DND-41 (cell line): ENCODE measurements at regions not wholly inside any gene's neighbourhood (a gene's known extent, or its start where the extent isn't known, plus 50 kb on each side); places are given as distances from the start of the nearest gene placed in this dataset.

Experiments
- ATAC-seq: fragments of 200-7000 bp; cut with Tn5 transposase; 3 replicates; pipeline ENCODE4 v1.9.1; 2021; ENCODE audit warnings: low read depth; ENCODE audit not compliant: insufficient read depth
- DNase-seq: peaks from one replicate; pipeline ENCODE4 v3.0.0-alpha.2; 2020
- H2AFZ ChIP-seq: 2 replicates; pipeline ENCODE4 v1.6.0; 2012; ENCODE audit warnings: low read depth, low read length
- H3K27ac ChIP-seq: 2 replicates; pipeline ENCODE4 v1.5.1; 2012; ENCODE audit warnings: low read length, inconsistent platforms
- H3K27me3 ChIP-seq: fragments of 200-600 bp; sonication (generic); 2 replicates; pipeline ENCODE4 v1.6.0; 2012; ENCODE audit warnings: low read length, mild to moderate bottlenecking, inconsistent platforms; ENCODE audit not compliant: insufficient read depth, poor library complexity
- H3K36me3 ChIP-seq: 2 replicates; pipeline ENCODE4 v1.5.1; 2012; ENCODE audit warnings: low read length, inconsistent platforms; ENCODE audit not compliant: insufficient read depth
- H3K4me1 ChIP-seq: 2 replicates; pipeline ENCODE4 v1.5.1; 2012; ENCODE audit warnings: mild to moderate bottlenecking, low read length; ENCODE audit not compliant: insufficient read depth
- H3K4me2 ChIP-seq: 2 replicates; pipeline ENCODE4 v1.6.0; 2012; ENCODE audit warnings: mild to moderate bottlenecking, moderate library complexity, low read length, inconsistent platforms; ENCODE audit not compliant: insufficient read depth
- H3K4me3 ChIP-seq, 2 experiments: fragments of 200-600 bp in 1 of 2; shearing (Covaris generic) in 1 of 2; 2 replicates each; pipeline ENCODE4 v1.5.1; 2012 to 2016; ENCODE audit warnings: inconsistent platforms in 2 of 2, low read length in 2 of 2, mild to moderate bottlenecking in 2 of 2, low read depth in 1 of 2, moderate library complexity in 1 of 2
- H3K79me2 ChIP-seq: 2 replicates; pipeline ENCODE4 v1.6.0; 2012; ENCODE audit warnings: low read length, inconsistent platforms; ENCODE audit not compliant: insufficient read depth
- H3K9ac ChIP-seq: 2 replicates; pipeline ENCODE4 v1.6.0; 2012; ENCODE audit warnings: low read depth, mild to moderate bottlenecking, inconsistent platforms, low read length, moderate library complexity
- H3K9me3 ChIP-seq: 2 replicates; pipeline ENCODE4 v1.5.1; 2012; ENCODE audit warnings: low read length, moderate library complexity, mild to moderate bottlenecking, inconsistent platforms; ENCODE audit not compliant: insufficient read depth, severe bottlenecking
- H4K20me1 ChIP-seq: 2 replicates; pipeline ENCODE4 v1.6.0; 2012; ENCODE audit warnings: low read length; ENCODE audit not compliant: insufficient read depth
- EZH2 ChIP-seq: IDR thresholded peaks from 3 replicates; pipeline ENCODE4 v1.6.1; 2012; ENCODE audit warnings: borderline replicate concordance, low read depth, mild to moderate bottlenecking, moderate library complexity, low read length, inconsistent platforms; ENCODE audit not compliant: severe bottlenecking
- TF ChIP-seq, protein P1 (sequence below): IDR thresholded peaks from 2 replicates; pipeline ENCODE4 v1.5.1; 2012; ENCODE audit warnings: borderline replicate concordance, low read length, moderate library complexity, mild to moderate bottlenecking; ENCODE audit not compliant: poor library complexity, severe bottlenecking; ENCODE audit errors: extremely low read depth

GRCh38 chr5:164860896-164861295 lies 1355.5 kb downstream of the MAT2B start:
- Histone ChIP-seq H3K9me3 (no peaks in the 10 kb centered on the region), H3K27me3 (no peaks in the 10 kb centered on the region), H3K4me2 (no peak overlapping the region), H2AFZ (no peak overlapping the region), H3K36me3 (no peaks in the 10 kb centered on the region), H3K9ac (no peak overlapping the region), H3K4me3 (no peak overlapping the region), H4K20me1 (no peaks in the 10 kb centered on the region), H3K4me1 (no peaks in the 10 kb centered on the region), H3K79me2 (no peaks in the 10 kb centered on the region), H3K27ac (no peak overlapping the region)
- DNase-seq = no peak
- no peak for TF ChIP-seq EZH2
- TF ChIP-seq, protein P1, sequence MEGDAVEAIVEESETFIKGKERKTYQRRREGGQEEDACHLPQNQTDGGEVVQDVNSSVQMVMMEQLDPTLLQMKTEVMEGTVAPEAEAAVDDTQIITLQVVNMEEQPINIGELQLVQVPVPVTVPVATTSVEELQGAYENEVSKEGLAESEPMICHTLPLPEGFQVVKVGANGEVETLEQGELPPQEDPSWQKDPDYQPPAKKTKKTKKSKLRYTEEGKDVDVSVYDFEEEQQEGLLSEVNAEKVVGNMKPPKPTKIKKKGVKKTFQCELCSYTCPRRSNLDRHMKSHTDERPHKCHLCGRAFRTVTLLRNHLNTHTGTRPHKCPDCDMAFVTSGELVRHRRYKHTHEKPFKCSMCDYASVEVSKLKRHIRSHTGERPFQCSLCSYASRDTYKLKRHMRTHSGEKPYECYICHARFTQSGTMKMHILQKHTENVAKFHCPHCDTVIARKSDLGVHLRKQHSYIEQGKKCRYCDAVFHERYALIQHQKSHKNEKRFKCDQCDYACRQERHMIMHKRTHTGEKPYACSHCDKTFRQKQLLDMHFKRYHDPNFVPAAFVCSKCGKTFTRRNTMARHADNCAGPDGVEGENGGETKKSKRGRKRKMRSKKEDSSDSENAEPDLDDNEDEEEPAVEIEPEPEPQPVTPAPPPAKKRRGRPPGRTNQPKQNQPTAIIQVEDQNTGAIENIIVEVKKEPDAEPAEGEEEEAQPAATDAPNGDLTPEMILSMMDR = no peak
- no peak for ATAC-seq

GRCh38 chr5:164861610-164862009 lies 1356.2 kb downstream of the MAT2B start:
- Histone ChIP-seq H3K27me3 (no peaks in the 10 kb centered on the region), H3K79me2 (no peaks in the 10 kb centered on the region), H3K4me1 (no peaks in the 10 kb centered on the region), H3K4me3 (no peak overlapping the region), H3K9me3 (no peaks in the 10 kb centered on the region), H3K36me3 (no peaks in the 10 kb centered on the region), H2AFZ (no peak overlapping the region), H3K4me2 (no peak overlapping the region), H4K20me1 (no peaks in the 10 kb centered on the region), H3K27ac (no peak overlapping the region), H3K9ac (no peak overlapping the region)
- TF ChIP-seq EZH2 = no peak
- TF ChIP-seq, protein P1 = no peak
- ATAC-seq (no peak), DNase-seq (no peak)

- no peak overlapping the region for H3K9ac ChIP-seq
- H4K20me1 ChIP-seq = no peaks in the 10 kb centered on the region
- no peak overlapping the region for H3K4me3 ChIP-seq
- H3K27ac ChIP-seq = no peak overlapping the region
- H3K79me2 ChIP-seq = no peaks in the 10 kb centered on the region
- H2AFZ ChIP-seq = no peak overlapping the region
- ATAC-seq = no peak
- H3K36me3 ChIP-seq = no peaks in the 10 kb centered on the region
- no peak for TF ChIP-seq EZH2
- TF ChIP-seq, protein P1 = no peak
- H3K27me3 ChIP-seq = no peaks in the 10 kb centered on the region
- no peak for DNase-seq
- no peak overlapping the region for H3K4me2 ChIP-seq
- H3K9me3 ChIP-seq = no peaks in the 10 kb centered on the region
- H3K4me1 ChIP-seq = no peaks in the 10 kb centered on the region
These were observed 1363.3 kb downstream of the MAT2B start for GRCh38 chr5:164868761-164869160.

DNA sequence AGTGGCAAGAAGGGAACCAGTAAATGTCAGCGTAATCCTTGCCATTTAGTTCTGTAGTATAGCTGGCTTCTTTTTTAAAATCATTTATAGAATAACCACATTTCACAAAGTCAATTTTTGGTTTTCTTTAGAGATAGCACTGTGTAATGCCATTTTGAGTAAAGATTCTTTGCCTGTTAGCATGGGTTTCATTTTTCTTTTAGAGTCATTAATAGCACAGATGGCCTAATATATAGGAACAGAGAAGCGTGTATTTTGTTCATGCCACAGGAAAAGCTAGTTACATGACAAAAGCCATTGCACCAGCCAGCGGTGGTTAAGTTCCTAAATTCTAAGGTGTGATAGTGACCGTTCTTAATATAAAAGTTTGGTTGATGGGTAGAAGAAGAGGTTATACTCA lies 1363.9 kb downstream of the MAT2B start:
- Histone ChIP-seq H3K9me3 (no peaks in the 10 kb centered on the region), H3K27ac (no peak overlapping the region), H4K20me1 (no peaks in the 10 kb centered on the region), H3K4me2 (no peak overlapping the region), H3K36me3 (no peaks in the 10 kb centered on the region), H3K79me2 (no peaks in the 10 kb centered on the region), H3K27me3 (no peaks in the 10 kb centered on the region), H3K4me1 (no peaks in the 10 kb centered on the region), H3K4me3 (no peak overlapping the region), H2AFZ (no peak overlapping the region), H3K9ac (no peak overlapping the region)
- TF ChIP-seq, protein P1 = no peak
- no peak for ATAC-seq
- no peak for DNase-seq
